ENCODE measurements at regions not wholly inside any gene's neighbourhood (a gene's known extent, or its start where the extent isn't known, plus 50 kb on each side); places are given as distances from the start of the nearest gene placed in this dataset.

- TF ChIP-seq, protein P1, sequence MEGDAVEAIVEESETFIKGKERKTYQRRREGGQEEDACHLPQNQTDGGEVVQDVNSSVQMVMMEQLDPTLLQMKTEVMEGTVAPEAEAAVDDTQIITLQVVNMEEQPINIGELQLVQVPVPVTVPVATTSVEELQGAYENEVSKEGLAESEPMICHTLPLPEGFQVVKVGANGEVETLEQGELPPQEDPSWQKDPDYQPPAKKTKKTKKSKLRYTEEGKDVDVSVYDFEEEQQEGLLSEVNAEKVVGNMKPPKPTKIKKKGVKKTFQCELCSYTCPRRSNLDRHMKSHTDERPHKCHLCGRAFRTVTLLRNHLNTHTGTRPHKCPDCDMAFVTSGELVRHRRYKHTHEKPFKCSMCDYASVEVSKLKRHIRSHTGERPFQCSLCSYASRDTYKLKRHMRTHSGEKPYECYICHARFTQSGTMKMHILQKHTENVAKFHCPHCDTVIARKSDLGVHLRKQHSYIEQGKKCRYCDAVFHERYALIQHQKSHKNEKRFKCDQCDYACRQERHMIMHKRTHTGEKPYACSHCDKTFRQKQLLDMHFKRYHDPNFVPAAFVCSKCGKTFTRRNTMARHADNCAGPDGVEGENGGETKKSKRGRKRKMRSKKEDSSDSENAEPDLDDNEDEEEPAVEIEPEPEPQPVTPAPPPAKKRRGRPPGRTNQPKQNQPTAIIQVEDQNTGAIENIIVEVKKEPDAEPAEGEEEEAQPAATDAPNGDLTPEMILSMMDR (conservative IDR thresholded peaks at IDR 0.05; ENCODE audit: low read depth, low read length), result no peak
- TF ChIP-seq USF2 (IDR thresholded peaks at IDR 0.05; ENCODE audit: low read depth, low read length) (no peak), CEBPB (IDR thresholded peaks at IDR 0.05; ENCODE audit: low read depth, low read length) (no peak), MAFK (IDR thresholded peaks at IDR 0.05; ENCODE audit: low read depth, low read length) (no peak), POLR2A (IDR thresholded peaks at IDR 0.05; ENCODE audit: low read depth, low read length) (no peak)
These were observed 158.8 kb downstream of the CDH26 start for GRCh38 chr20:60117065-60117464.
